CD4-positive, alpha-beta T cell treated with Interleukin-1 beta for 1 hour (primary cell): ENCODE measurements at regions not wholly inside any gene's neighbourhood (a gene's known extent, or its start where the extent isn't known, plus 50 kb on each side); places are given as distances from the start of the nearest gene placed in this dataset.
"Not testable (repeated sequence)": the region's sequence is repeated elsewhere in the genome, so short reads cannot be mapped to it uniquely, and the experiment has no call there.

ENCODE experiments used
- DNase-seq, 2 donors: peaks; one replicate each; pipeline ENCODE4 v3.0.0-alpha.2; 2020 to 2022

- no peak for DNase-seq
Observed at GRCh38 chr21:31609081-31609480, 50.4 kb upstream of the SOD1 start.

- no peak for DNase-seq
Observed at GRCh38 chr21:31607791-31608190, 51.7 kb upstream of the SOD1 start.

DNA sequence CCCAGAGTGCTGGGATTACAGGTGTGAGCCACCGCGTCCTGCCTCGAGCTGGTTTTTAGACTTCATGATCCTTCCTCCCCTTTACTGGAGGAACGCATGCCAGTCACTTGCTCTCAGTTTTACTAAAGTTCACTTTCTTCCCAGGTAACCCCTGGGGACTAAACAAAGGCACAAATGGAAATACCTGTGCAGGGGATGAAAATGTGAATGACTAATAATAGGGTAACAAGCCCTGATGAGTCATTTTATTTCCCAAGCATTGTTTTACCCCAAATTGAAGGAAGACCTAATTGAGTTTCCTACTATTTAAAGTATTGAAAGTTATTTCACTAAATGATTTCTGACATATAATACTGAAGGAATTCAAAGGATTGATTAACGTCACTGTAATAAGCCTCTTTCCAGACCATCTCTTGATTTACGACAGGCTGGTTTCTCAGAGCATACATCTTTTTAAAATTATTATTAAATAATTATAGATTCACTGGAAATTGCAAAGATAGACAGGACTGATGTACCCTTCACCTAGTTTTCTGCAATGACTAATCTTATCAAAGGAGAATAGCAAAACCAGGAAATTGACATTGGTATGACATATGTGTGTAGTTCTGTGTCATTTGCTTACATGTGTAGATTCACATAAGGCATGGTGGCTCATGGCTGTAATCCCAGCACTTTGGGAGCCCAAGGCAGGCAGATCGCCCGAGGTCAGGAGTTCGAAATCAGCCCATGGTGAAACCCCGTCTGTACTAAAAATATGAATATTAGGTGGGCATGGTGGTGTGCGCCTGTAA, 53.2 kb upstream of the SOD1 start:
- no peak for DNase-seq

DNA sequence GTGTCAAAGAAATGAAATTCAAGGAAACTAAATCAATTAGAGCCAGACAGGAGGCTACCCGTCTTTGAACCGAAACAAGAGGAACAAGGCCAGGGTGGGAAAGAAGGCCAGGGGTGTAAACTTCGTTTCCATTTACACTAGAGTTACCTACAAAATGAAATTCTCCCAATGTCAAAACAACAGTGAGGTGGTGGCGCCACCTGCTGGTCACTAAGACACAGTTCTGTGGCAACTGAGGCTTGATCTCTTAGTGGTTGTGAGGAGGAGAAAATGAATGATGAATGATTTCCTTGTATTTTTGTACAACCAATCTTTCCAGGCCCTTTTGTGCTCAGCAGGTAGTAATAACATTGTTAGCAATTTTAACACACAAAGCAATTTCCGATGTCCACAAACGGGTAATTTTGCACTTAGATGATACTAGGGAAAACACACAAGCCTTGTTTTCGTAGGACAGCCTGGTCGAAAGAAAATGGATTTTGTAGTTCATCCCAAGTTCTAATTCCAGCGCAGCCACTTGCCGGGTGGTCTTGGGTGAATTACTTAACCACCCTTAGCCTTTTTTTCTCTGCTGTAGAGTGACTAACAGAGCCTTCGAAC, 54.8 kb upstream of the SOD1 start:
- peak; percentile 63 to 66 for DNase-seq

DNA sequence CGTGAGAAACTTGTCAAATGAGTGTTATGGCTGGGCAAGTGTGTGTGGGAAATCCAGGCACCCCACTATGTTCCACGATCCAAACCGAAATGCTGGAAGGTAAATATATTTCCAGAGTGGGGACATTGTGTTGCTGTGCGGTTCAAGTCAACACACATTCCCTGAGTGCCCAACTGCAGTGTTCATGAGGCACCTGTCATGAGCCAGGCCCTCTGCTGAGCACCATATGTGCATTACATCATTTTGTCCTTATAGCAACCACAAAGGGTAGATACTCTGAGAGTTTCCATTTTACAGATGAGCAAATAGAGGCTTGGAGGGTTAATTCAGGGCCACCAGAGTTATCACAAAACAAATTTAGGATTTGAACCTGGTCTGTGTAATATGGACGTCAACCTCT, 59.9 kb upstream of the SOD1 start:
- no peak for DNase-seq

DNA sequence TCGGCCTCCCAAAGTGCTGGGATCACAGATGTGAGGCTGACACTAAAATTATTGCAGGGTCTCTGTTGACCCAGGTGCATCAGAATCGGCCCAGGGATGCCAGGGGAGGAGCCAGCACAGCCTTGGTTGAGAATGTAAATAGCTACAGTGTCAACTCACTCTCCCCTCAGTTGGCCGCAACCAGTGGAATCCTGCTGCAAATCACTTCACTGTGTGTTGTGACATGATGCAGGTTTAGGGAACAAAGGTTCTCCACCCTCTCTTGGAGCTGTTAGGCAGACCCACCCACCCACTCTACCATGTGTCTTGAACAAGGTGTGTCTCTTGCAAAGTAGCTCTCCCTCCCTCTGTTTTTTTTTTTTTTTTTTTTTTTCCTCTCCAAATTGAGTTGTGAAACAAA, 60.5 kb upstream of the SOD1 start:
- DNase-seq = no peak

DNA sequence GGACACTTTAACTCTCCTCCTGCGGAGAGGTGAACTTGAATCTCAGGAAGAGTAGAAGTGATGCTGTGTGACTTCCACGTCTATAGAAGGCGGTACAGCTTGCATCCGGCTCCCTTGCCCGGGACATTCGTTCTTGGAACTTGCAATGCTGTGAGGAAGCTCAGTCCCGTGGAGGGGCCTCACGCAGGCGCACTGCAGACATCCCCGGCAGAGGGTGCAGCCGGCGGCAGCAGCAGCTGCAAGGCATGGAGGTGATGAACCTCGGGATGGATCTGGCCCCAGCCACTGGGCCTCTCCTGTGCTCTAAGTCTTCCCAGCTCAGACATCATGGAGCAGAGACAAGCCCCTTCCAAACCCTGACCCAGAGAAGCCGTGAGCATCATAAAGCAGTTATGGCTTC, 61.8 kb upstream of the SOD1 start:
- no peak for DNase-seq

GRCh38 chr21:31596055-31596454, 63.4 kb upstream of the SOD1 start:
- DNase-seq = no peak

DNA sequence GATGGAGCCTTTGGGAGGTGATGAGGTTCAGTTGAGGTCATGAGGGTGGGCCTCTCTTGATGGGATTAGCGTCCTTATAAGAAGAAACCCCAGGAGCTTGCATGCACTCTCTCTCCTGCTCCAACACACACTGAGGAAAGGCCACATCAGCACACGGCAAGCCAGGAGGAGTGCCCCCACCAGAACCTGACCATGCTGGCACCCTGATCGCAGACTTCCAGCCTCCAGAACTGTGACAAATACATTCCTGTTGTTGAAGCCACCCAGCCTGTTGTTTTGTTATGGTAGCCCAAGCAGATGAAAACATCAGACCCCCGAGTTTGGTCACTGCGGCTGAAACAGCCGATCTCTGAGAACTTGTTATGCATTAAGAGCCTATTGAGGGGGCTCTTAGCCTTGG, 64.8 kb upstream of the SOD1 start:
- DNase-seq = no peak

DNA sequence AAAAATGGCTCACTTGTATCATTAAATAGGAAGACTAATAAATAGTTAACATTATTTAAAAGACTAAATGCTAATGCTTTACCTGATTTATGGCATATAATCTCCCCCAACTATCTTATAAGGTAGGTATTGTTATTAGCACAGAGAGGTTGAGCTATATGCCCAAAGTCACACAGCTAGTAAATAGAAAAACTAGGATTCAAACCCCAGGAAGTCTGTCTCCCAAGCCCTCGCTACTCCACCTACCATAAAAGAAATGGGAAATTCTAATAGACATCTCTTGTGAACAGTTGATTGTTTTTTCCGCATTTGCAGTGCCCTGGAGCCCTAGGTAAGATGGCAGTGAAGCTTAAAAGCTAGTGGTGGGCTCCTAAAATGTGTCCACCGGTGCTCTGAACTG, 65.2 kb upstream of the SOD1 start:
- no peak for DNase-seq

- DNase-seq = no peak
Observed at GRCh38 chr21:31592963-31593560, 66.4 kb upstream of the SOD1 start.

- no peak for DNase-seq
Observed at GRCh38 chr21:31592516-31592915, 67.0 kb upstream of the SOD1 start.

DNA sequence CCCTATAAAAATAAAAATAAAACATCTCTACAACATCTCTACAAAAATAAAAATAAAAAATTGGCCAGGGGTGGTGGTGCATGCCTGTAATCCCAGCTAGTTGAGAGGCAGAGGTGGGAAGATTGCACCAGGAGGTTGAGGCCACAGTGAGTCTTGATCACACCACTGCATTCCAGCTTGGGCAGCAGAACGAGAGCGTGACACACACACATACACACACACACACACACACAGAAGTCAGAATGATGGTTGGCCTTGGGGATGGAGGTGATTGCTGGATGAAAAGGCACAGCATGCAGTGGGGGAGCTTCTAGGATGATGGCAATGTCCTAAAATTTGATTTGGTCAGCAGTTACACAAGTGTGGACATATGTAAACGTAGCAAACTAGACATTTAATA, 69.7 kb upstream of the SOD1 start:
- no peak for DNase-seq

DNA sequence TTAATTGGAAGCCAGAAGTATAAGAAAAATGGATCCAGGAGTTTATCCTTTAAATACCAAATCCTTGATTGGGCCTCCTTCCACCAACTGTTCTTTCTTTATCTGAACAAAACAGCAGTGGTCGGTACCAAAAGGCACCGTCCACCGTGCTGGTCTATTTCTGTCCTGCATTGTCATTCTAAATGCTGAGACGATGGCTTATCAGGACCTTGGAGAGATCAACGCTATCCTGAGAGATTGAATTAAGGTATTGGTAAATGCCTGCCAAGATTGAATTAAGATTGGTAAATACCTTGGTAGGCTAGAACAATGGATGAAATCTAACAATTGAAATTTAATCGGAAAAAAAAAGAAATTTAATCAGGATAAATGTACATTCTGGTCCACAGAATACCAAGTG, 73.4 kb upstream of the SOD1 start:
- DNase-seq = no peak

DNA sequence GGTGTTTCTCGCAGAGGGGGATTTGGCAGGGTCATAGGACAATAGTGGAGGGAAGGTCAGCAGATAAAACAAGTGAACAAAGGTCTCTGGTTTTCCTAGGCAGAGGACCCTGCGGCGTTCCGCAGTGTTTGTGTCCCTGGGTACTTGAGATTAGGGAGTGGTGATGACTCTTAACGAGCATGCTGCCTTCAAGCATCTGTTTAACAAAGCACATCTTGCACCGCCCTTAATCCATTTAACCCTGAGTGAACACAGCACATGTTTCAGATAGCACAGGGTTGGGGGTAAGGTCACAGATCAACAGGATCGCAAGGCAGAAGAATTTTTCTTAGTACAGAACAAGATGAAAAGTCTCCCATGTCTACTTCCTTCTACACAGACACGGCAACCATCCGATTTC, 75.6 kb upstream of the SOD1 start:
- DNase-seq = not testable (repeated sequence)

- no peak for DNase-seq
Observed at GRCh38 chr21:31583498-31583897, 76.0 kb upstream of the SOD1 start.

- DNase-seq = peak; percentile 64 to 73
Observed at GRCh38 chr21:31580866-31581276, 78.6 kb upstream of the SOD1 start.

- DNase-seq = no peak
Observed at GRCh38 chr21:31577271-31577670, 82.2 kb upstream of the SOD1 start.

- DNase-seq = no peak
Observed at GRCh38 chr21:31576428-31576827, 83.1 kb upstream of the SOD1 start.

DNA sequence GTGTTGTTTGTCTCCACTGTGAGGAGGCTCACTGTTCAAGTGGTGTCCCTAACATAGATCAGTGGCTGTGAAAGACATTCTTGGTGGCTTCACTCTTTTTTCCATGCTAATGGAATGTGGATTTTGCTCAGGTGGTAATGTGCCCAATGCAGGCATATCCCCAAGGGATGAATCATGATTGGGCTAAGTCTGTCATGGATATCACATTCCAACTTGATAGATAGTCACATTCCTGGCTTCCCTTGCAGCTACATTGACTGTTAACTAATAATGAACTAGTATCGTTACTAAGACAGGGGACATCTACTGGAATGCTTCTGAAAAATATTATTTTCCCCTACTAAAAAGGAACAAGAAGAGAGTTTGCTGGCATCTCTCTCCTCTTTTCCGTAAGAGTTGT, 86.3 kb upstream of the SOD1 start:
- DNase-seq = no peak

GRCh38 chr21:31571879-31572278, 87.6 kb upstream of the SOD1 start:
- DNase-seq = no peak

DNA sequence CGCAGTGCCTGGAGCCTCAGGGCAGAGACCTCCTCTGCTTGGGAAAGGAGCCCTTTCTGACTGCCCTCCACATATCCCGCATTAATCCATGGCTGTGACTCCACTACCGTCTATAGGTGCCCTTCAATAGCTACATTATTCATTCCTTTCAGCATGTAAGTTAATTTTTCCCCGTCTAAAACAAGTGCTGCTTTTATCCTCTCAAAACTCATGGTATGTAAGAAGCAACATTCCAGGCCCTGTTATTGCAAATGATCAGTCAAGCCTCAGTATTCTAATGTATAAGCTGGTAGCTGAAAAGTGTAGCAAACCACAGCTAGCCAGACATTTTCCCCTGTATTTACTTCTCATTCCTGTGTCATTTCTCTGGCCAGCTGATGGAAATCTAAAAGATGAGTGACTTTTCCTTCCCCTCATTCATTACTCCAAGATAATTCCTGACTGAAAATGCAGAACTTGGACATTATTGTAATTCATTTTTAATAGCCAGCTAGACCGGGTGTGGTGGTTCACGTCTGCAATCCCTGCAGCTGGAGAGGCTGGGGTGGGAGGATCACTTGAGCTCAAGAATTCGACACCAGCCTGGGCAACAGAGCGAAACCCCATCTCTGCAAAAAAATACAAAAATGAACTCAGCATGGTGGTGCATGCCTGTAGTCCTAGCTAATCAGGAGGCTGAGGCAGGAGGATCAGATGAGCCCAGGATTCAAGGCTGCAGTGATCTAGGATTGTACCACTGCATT, 88.5 kb upstream of the SOD1 start:
- no peak for DNase-seq

DNA sequence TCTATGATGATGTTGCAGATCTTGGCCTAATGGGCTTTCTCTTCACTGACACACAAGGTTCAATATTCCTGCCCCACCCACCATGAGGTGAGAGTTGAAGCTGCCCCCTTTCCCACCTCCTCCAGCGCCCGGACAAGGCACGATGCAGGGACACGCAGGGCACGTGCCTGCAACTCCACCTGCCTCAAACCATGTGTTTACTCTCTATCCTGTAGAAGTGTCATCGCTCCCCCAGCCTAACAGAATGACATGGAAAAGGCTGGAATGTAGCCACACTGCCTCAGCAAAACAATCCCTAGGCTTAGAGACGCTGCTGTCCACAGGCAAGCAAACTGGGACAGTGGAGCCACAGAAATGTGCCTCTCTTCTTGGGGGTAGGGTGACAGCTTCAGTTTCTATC, 92.9 kb upstream of the SOD1 start:
- no peak for DNase-seq

- no peak for DNase-seq
Observed at GRCh38 chr21:31566064-31566463, 93.4 kb upstream of the SOD1 start.
